ENCODE measurements at regions not wholly inside any gene's neighbourhood (a gene's known extent, or its start where the extent isn't known, plus 50 kb on each side); places are given as distances from the start of the nearest gene placed in this dataset.

- DNase-seq (ENCODE audit: low read depth) = no peak
Observed at GRCh38 chr20:60064554-60065196, 106.5 kb downstream of the CDH26 start.

- no peak for DNase-seq (ENCODE audit: low read depth)
Observed at GRCh38 chr20:60065741-60066437, 107.7 kb downstream of the CDH26 start.

- DNase-seq (ENCODE audit: low read depth) = no peak
Observed at GRCh38 chr20:60066438-60066823, 108.2 kb downstream of the CDH26 start.

GRCh38 chr20:60068509-60068908 is 110.3 kb downstream of the CDH26 start:
- DNase-seq (ENCODE audit: low read depth) = no peak

GRCh38 chr20:60069656-60070055 is 111.4 kb downstream of the CDH26 start:
- no peak for DNase-seq (ENCODE audit: low read depth)

- DNase-seq (ENCODE audit: low read depth) = no peak
Observed at GRCh38 chr20:60070791-60071190, 112.6 kb downstream of the CDH26 start.

- DNase-seq (ENCODE audit: low read depth) = peak; percentile 9
Observed at GRCh38 chr20:60071965-60072364, 113.7 kb downstream of the CDH26 start.

- no peak for DNase-seq (ENCODE audit: low read depth)
Observed at GRCh38 chr20:60073086-60073485, 114.9 kb downstream of the CDH26 start.

GRCh38 chr20:60073504-60073903 is 115.3 kb downstream of the CDH26 start:
- no peak for DNase-seq (ENCODE audit: low read depth)

GRCh38 chr20:60074276-60074675 is 116.1 kb downstream of the CDH26 start:
- DNase-seq (ENCODE audit: low read depth) = no peak

- DNase-seq (ENCODE audit: low read depth) = no peak
Observed at GRCh38 chr20:60078351-60079250, 120.4 kb downstream of the CDH26 start.

GRCh38 chr20:60080401-60080800 is 122.2 kb downstream of the CDH26 start:
- no peak for DNase-seq (ENCODE audit: low read depth)

- no peak for DNase-seq (ENCODE audit: low read depth)
Observed at GRCh38 chr20:60085551-60086132, 127.4 kb downstream of the CDH26 start.

GRCh38 chr20:60086821-60087562 is 128.8 kb downstream of the CDH26 start:
- no peak for DNase-seq (ENCODE audit: low read depth)

GRCh38 chr20:60087563-60088105 is 129.4 kb downstream of the CDH26 start:
- peak; percentile 6 for DNase-seq (ENCODE audit: low read depth)

GRCh38 chr20:60088236-60088635 is 130.0 kb downstream of the CDH26 start:
- no peak for DNase-seq (ENCODE audit: low read depth)

- no peak for DNase-seq (ENCODE audit: low read depth)
Observed at GRCh38 chr20:60090631-60091030, 132.4 kb downstream of the CDH26 start.

GRCh38 chr20:60091305-60091704 is 133.1 kb downstream of the CDH26 start:
- no peak for DNase-seq (ENCODE audit: low read depth)

- DNase-seq (ENCODE audit: low read depth) = no peak
Observed at GRCh38 chr20:60091861-60092260, 133.6 kb downstream of the CDH26 start.

- DNase-seq (ENCODE audit: low read depth) = no peak
Observed at GRCh38 chr20:60092729-60093128, 134.5 kb downstream of the CDH26 start.

GRCh38 chr20:60095456-60095855 is 137.2 kb downstream of the CDH26 start:
- no peak for DNase-seq (ENCODE audit: low read depth)

Data from amniotic epithelial cell (primary cell).